ENCODE measurements at regions not wholly inside any gene's neighbourhood (a gene's known extent, or its start where the extent isn't known, plus 50 kb on each side); places are given as distances from the start of the nearest gene placed in this dataset.

DNA sequence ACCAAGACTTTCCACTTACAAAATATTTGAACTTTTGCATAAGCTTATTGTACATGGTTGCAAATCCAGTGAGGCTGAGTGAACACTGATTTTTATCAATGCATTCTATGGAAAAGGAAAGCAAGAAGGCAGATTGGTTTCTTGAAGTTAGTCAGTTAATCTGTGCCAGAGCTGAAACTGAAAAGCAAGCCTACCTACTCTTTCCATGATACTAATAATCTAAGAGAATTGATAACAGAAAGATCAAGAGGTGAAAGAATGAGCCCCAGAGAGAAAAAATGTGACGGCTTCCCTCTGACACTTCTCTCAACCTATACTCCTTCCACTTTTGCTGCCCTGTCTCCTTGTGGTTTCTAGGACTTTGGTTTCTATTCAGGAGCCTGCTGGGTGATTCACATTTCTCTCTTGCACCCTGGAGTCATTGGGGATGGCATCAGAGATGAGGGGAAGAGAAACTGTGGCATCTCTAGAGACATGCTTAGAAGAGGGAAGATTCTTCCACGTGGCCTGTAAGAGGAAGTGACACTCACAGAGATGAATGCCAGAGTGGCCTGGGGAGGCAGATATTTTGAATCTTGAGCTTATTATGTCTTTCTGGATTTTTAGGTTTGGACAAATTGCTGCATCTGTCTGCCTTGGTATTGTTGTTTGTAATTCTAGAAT is 158.6 kb upstream of the RIMS1 start:
- no peak for TF ChIP-seq ZNF510 (tag by site-specific recombination; IDR thresholded peaks at IDR 0.05; ENCODE audit: insufficient replicate concordance)
- no peak for TF ChIP-seq KLF16 (tag by site-specific recombination; IDR thresholded peaks at IDR 0.05)
- TF ChIP-seq, protein P1, sequence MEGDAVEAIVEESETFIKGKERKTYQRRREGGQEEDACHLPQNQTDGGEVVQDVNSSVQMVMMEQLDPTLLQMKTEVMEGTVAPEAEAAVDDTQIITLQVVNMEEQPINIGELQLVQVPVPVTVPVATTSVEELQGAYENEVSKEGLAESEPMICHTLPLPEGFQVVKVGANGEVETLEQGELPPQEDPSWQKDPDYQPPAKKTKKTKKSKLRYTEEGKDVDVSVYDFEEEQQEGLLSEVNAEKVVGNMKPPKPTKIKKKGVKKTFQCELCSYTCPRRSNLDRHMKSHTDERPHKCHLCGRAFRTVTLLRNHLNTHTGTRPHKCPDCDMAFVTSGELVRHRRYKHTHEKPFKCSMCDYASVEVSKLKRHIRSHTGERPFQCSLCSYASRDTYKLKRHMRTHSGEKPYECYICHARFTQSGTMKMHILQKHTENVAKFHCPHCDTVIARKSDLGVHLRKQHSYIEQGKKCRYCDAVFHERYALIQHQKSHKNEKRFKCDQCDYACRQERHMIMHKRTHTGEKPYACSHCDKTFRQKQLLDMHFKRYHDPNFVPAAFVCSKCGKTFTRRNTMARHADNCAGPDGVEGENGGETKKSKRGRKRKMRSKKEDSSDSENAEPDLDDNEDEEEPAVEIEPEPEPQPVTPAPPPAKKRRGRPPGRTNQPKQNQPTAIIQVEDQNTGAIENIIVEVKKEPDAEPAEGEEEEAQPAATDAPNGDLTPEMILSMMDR (tag by site-specific recombination; IDR thresholded peaks at IDR 0.05): no peak
- TF ChIP-seq ZNF292 (tag by site-specific recombination; IDR thresholded peaks at IDR 0.05; ENCODE audit: borderline replicate concordance, low read depth): no peak
